Upper lobe of left lung (tissue), 4 donors: ENCODE measurements at regions not wholly inside any gene's neighbourhood (a gene's known extent, or its start where the extent isn't known, plus 50 kb on each side); places are given as distances from the start of the nearest gene placed in this dataset.
"Not testable (repeated sequence)": the region's sequence is repeated elsewhere in the genome, so short reads cannot be mapped to it uniquely, and the experiment has no call there.

Experiments used
- CTCF ChIP-seq, 6 experiments: fragments of 450-650 bp in 4 of 6; fragments of 200-600 bp in 2 of 6; sonication (generic) in 2 of 6; IDR thresholded peaks; one replicate each; pipeline ENCODE4 v1.5.1; 2016 to 2019; ENCODE audit warnings: antibody characterized with exemption in 6 of 6
- POLR2AphosphoS5 ChIP-seq, 2 donors: sonication (generic); formaldehyde crosslinking; IDR thresholded peaks; one replicate each; pipeline ENCODE4 v1.5.1; 2017; ENCODE audit warnings: antibody characterized with exemption in 2 of 2

DNA sequence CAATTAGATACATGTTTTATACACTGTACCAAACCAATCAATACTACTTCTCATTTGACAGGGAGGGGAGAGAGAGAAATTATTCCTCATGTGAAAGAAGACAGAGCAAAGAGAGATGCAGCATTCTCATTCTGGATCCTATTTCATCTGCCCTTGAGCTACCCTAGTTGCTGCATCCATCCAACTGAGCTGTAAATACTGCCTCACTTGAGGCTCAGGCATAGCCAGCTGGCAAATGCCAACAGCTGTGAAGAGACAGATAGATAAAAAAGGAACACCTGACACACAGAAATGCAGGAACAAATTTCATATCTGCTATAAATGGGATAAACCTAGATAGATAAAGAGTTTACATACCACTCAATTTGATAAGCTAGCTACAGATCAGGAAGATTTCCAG lies 684.1 kb downstream of the CDY1 start:
- not testable (repeated sequence) for TF ChIP-seq CTCF, POLR2AphosphoS5 (IDR thresholded peaks at IDR 0.05)
